SK-N-SH (cell line): ENCODE measurements at regions not wholly inside any gene's neighbourhood (a gene's known extent, or its start where the extent isn't known, plus 50 kb on each side); places are given as distances from the start of the nearest gene placed in this dataset.

Experiments
- CTCF ChIA-PET: fragments of 300-600, 350-600 bp; formaldehyde crosslinking; extraction: SDS; loops from one replicate; lab custom pipeline; 2021; lab: Yijun Ruan, JAX
- POLR2A ChIA-PET: fragments of 350-600 bp; sonication (Branson Sonifier 250); formaldehyde crosslinking; extraction: SDS; loops from one replicate; lab custom pipeline; 2020; ENCODE audit warnings: antibody characterized with exemption, inconsistent platforms; lab: Yijun Ruan, JAX
- DNase-seq: peaks from one replicate; pipeline ENCODE4 v3.0.0; 2012
- H2AFZ ChIP-seq: fragments of 200-600 bp; sonication (generic); 2 replicates; pipeline ENCODE4 v1.8.1; 2016; ENCODE audit warnings: antibody characterized with exemption, mild to moderate bottlenecking, low read depth
- H3F3A ChIP-seq: fragments of 200-600 bp; sonication (generic); replicated peaks from 2 replicates; pipeline ENCODE3; 2016; ENCODE audit warnings: antibody characterized with exemption, mild to moderate bottlenecking; ENCODE audit not compliant: insufficient read depth
- H3K27ac ChIP-seq, 2 experiments: fragments of 200-500 bp in 1 of 2; fragments of 200-600 bp in 1 of 2; sonication (Bioruptor generic) in 1 of 2; sonication (generic), shearing (Covaris generic) in 1 of 2; 2 replicates each; pipeline versions ENCODE4 v1.5.1 to v1.6.1; 2014 to 2016; ENCODE audit warnings: low read depth in 2 of 2, inconsistent platforms in 1 of 2, low read length in 1 of 2, mild to moderate bottlenecking in 1 of 2, mixed read lengths in 1 of 2
- H3K27me3 ChIP-seq: fragments of 200-600 bp; sonication (generic), shearing (Covaris generic); 2 replicates; pipeline ENCODE4 v1.6.1; 2016; ENCODE audit warnings: mixed run types; ENCODE audit not compliant: insufficient read depth
- H3K36me3 ChIP-seq, 2 experiments: fragments of 200-500 bp in 1 of 2; fragments of 200-600 bp in 1 of 2; sonication (Bioruptor generic) in 1 of 2; sonication (generic) in 1 of 2; replicated peaks in 1 of 2; 2 replicates each; pipeline versions ENCODE3 to v1.5.1; 2014 to 2016; ENCODE audit warnings: low read length in 1 of 2, mild to moderate bottlenecking in 1 of 2; ENCODE audit not compliant: insufficient read depth in 2 of 2, control insufficient read depth in 1 of 2
- H3K4me1 ChIP-seq, 2 experiments: fragments of 200-500 bp in 1 of 2; fragments of 200-600 bp in 1 of 2; sonication (Bioruptor generic) in 1 of 2; sonication (generic), shearing (Covaris generic) in 1 of 2; 2 replicates each; pipeline versions ENCODE4 v1.5.1 to v1.6.1; 2014 to 2016; ENCODE audit warnings: low read depth in 1 of 2, low read length in 1 of 2, mixed run types in 1 of 2; ENCODE audit not compliant: insufficient read depth in 2 of 2, control insufficient read depth in 1 of 2
- H3K4me2 ChIP-seq: fragments of 200-600 bp; sonication (generic), shearing (Covaris generic); 2 replicates; pipeline ENCODE4 v1.6.1; 2017; ENCODE audit warnings: mixed run types
- H3K4me3 ChIP-seq, 2 experiments: fragments of 200-500 bp in 1 of 2; fragments of 200-600 bp in 1 of 2; sonication (Bioruptor generic) in 1 of 2; sonication (generic), shearing (Covaris generic) in 1 of 2; 2 replicates each; pipeline versions ENCODE4 v1.5.1 to v1.8.1; 2014 to 2016; ENCODE audit warnings: low read depth in 2 of 2, inconsistent platforms in 1 of 2, low read length in 1 of 2, mild to moderate bottlenecking in 1 of 2, mixed read lengths in 1 of 2, moderate library complexity in 1 of 2
- H3K79me2 ChIP-seq: fragments of 200-600 bp; sonication (generic); 2 replicates; pipeline ENCODE4 v1.8.1; 2017; ENCODE audit warnings: mild to moderate bottlenecking; ENCODE audit not compliant: insufficient read depth
- H3K9ac ChIP-seq: fragments of 200-600 bp; sonication (generic); 2 replicates; pipeline ENCODE4 v1.6.1; 2017; ENCODE audit warnings: mixed run types
- H3K9me2 ChIP-seq: fragments of 200-600 bp; sonication (generic); 2 replicates; pipeline ENCODE4 v1.6.1; 2017; ENCODE audit warnings: mixed run types
- H3K9me3 ChIP-seq: fragments of 200-600 bp; sonication (generic); 2 replicates; pipeline ENCODE4 v1.6.1; 2017; ENCODE audit warnings: mixed run types, mild to moderate bottlenecking, moderate library complexity
- H4K20me1 ChIP-seq: fragments of 200-600 bp; sonication (generic); 2 replicates; pipeline ENCODE4 v1.6.1; 2017; ENCODE audit warnings: mild to moderate bottlenecking, mixed run types; ENCODE audit not compliant: insufficient read depth
- CHD2 ChIP-seq: fragments of 150-350 bp; IDR thresholded peaks from 2 replicates; pipeline ENCODE4 v1.6.1; 2018; ENCODE audit warnings: low read length; ENCODE audit not compliant: partially characterized antibody
- EP300 ChIP-seq, 2 experiments: IDR thresholded peaks; 2 replicates each; pipeline versions ENCODE4 v1.4.0 to v1.6.1; 2012; ENCODE audit warnings: borderline replicate concordance in 1 of 2, low read depth in 1 of 2, low read length in 1 of 2
- EZH2phosphoT487 ChIP-seq: fragments of 200-600 bp; sonication (generic); IDR thresholded peaks from 2 replicates; pipeline ENCODE4 v1.6.1; 2017; ENCODE audit warnings: low read depth, mixed run types, mild to moderate bottlenecking, antibody characterized with exemption, moderate library complexity, borderline replicate concordance
- GATA2 ChIP-seq: sonication (generic); formaldehyde crosslinking; IDR thresholded peaks from 2 replicates; pipeline ENCODE4 v1.5.0; 2020; ENCODE audit warnings: mild to moderate bottlenecking, missing genetic modification reagents
- MEF2A ChIP-seq: IDR thresholded peaks from 2 replicates; pipeline ENCODE4 v1.4.0; 2012; ENCODE audit warnings: low read depth, borderline replicate concordance
- MXI1 ChIP-seq: IDR thresholded peaks from 2 replicates; pipeline ENCODE4 v1.6.1; 2012; ENCODE audit warnings: mild to moderate bottlenecking, low read depth, low read length, improper control_type of control experiment
- NFIC ChIP-seq: IDR thresholded peaks from 2 replicates; pipeline ENCODE4 v1.4.0; 2012; ENCODE audit warnings: borderline replicate concordance
- NRF1 ChIP-seq: IDR thresholded peaks from 2 replicates; pipeline ENCODE4 v1.6.1; 2012; ENCODE audit warnings: low read depth, mild to moderate bottlenecking, low read length
- RAD21 ChIP-seq: IDR thresholded peaks from 2 replicates; pipeline ENCODE4 v1.6.1; 2012; ENCODE audit warnings: mild to moderate bottlenecking, low read length
- RCOR1 ChIP-seq: fragments of 150-350 bp; IDR thresholded peaks from 2 replicates; pipeline ENCODE4 v1.6.1; 2017; ENCODE audit warnings: antibody characterized with exemption, low read length
- TAF1 ChIP-seq: IDR thresholded peaks from 2 replicates; pipeline ENCODE4 v1.6.1; 2012; ENCODE audit warnings: low read depth, mild to moderate bottlenecking, low read length, moderate library complexity, borderline replicate concordance
- TCF12 ChIP-seq: IDR thresholded peaks from 2 replicates; pipeline ENCODE4 v1.4.0; 2012
- TEAD4 ChIP-seq: IDR thresholded peaks from 2 replicates; pipeline ENCODE4 v1.4.0; 2012; ENCODE audit warnings: mild to moderate bottlenecking, borderline replicate concordance; ENCODE audit not compliant: insufficient read depth
- YY1 ChIP-seq: IDR thresholded peaks from 2 replicates; pipeline ENCODE4 v1.4.0; 2012; ENCODE audit warnings: low read depth, mild to moderate bottlenecking
- WGBS: methylation state at CpG from one replicate; pipeline ENCODE4 v1.1.6; 2017; ENCODE audit warnings: low lambda C conversion rate; 5-methylcytosine and 5-hydroxymethylcytosine counted together
- TF ChIP-seq, protein P1 (sequence below): fragments of 150-350 bp; IDR thresholded peaks from 2 replicates; pipeline ENCODE4 v1.6.1; 2017; ENCODE audit warnings: antibody characterized with exemption, low read length, low read depth, borderline replicate concordance
- TF ChIP-seq, protein P2 (sequence below): IDR thresholded peaks from 2 replicates; pipeline ENCODE4 v1.4.0; 2012; ENCODE audit warnings: low read depth
- TF ChIP-seq, protein P3 (sequence below): fragments of 200-600 bp; sonication (generic); IDR thresholded peaks from 2 replicates; pipeline ENCODE4 v1.6.1; 2017; ENCODE audit warnings: antibody characterized with exemption, mild to moderate bottlenecking, moderate library complexity
- TF ChIP-seq, protein P4 (sequence below): IDR thresholded peaks from 2 replicates; pipeline ENCODE4 v1.4.0; 2012; ENCODE audit warnings: low read depth, borderline replicate concordance
- TF ChIP-seq, protein P5 (sequence below): fragments of 150-350 bp; IDR thresholded peaks from 2 replicates; pipeline ENCODE4 v1.6.1; 2016; ENCODE audit warnings: mild to moderate bottlenecking, low read depth, low read length

DNA sequence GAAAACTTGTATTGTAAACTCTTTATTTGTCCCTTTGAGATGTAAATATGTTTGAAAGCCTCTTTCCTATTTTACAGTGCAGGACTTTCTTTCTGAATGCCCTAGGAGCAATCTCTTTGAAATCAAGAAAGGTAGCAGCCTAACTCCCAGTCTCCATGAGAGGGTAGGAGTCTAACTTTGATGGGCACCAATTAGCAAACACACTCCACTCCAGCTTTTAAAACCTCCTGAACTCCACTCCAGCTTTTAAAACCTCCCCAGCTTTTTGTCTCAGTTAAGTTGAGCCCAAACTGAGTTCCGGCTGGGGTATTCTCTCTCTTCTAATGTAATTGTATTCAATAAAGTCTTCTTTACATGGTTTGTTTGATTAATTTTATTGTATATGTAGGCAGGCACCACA lies 493.7 kb upstream of the CDH7 start:
- H3K9ac ChIP-seq = no peak overlapping the region
- no peak overlapping the region for H3K4me2 ChIP-seq
- TF ChIP-seq TEAD4 (no peak), TCF12 (no peak), NRF1 (no peak), EZH2phosphoT487 (no peak), RAD21 (no peak), MXI1 (no peak), CHD2 (no peak), MEF2A (no peak), GATA2 (CRISPR knock-in tag) (no peak), EP300 (IDR thresholded peaks at IDR 0.05; ENCODE audit: borderline replicate concordance in 1 of 2, low read depth in 1 of 2, low read length in 1 of 2) (no peak), YY1 (no peak), NFIC (no peak), TAF1 (no peak), RCOR1 (no peak)
- TF ChIP-seq, protein P1, sequence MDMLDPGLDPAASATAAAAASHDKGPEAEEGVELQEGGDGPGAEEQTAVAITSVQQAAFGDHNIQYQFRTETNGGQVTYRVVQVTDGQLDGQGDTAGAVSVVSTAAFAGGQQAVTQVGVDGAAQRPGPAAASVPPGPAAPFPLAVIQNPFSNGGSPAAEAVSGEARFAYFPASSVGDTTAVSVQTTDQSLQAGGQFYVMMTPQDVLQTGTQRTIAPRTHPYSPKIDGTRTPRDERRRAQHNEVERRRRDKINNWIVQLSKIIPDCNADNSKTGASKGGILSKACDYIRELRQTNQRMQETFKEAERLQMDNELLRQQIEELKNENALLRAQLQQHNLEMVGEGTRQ = no peak
- TF ChIP-seq, protein P2, sequence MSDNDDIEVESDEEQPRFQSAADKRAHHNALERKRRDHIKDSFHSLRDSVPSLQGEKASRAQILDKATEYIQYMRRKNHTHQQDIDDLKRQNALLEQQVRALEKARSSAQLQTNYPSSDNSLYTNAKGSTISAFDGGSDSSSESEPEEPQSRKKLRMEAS = no peak
- TF ChIP-seq, protein P3, sequence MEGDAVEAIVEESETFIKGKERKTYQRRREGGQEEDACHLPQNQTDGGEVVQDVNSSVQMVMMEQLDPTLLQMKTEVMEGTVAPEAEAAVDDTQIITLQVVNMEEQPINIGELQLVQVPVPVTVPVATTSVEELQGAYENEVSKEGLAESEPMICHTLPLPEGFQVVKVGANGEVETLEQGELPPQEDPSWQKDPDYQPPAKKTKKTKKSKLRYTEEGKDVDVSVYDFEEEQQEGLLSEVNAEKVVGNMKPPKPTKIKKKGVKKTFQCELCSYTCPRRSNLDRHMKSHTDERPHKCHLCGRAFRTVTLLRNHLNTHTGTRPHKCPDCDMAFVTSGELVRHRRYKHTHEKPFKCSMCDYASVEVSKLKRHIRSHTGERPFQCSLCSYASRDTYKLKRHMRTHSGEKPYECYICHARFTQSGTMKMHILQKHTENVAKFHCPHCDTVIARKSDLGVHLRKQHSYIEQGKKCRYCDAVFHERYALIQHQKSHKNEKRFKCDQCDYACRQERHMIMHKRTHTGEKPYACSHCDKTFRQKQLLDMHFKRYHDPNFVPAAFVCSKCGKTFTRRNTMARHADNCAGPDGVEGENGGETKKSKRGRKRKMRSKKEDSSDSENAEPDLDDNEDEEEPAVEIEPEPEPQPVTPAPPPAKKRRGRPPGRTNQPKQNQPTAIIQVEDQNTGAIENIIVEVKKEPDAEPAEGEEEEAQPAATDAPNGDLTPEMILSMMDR = no peak
- TF ChIP-seq, protein P4, sequence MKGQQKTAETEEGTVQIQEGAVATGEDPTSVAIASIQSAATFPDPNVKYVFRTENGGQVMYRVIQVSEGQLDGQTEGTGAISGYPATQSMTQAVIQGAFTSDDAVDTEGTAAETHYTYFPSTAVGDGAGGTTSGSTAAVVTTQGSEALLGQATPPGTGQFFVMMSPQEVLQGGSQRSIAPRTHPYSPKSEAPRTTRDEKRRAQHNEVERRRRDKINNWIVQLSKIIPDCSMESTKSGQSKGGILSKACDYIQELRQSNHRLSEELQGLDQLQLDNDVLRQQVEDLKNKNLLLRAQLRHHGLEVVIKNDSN = no peak
- TF ChIP-seq, protein P5, sequence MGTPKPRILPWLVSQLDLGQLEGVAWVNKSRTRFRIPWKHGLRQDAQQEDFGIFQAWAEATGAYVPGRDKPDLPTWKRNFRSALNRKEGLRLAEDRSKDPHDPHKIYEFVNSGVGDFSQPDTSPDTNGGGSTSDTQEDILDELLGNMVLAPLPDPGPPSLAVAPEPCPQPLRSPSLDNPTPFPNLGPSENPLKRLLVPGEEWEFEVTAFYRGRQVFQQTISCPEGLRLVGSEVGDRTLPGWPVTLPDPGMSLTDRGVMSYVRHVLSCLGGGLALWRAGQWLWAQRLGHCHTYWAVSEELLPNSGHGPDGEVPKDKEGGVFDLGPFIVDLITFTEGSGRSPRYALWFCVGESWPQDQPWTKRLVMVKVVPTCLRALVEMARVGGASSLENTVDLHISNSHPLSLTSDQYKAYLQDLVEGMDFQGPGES = no peak
- H3K79me2 ChIP-seq = no peaks in the 10 kb centered on the region
- no peaks in the 10 kb centered on the region for H3K4me1 ChIP-seq
- no peaks in the 10 kb centered on the region for H3K36me3 ChIP-seq
- no peak for DNase-seq
- no peak overlapping the region for H3K27ac ChIP-seq
- ChIA-PET POLR2A (no interaction called here), CTCF (interaction anchor here (0.9 kb wide), 1 partner anchor 1137 kb away, joined by 3 read pairs; no protein-coding TSS in a partner anchor)
- H3K9me3 ChIP-seq = no peaks in the 10 kb centered on the region
- no peaks in the 10 kb centered on the region for H3K27me3 ChIP-seq
- no peaks in the 10 kb centered on the region for H4K20me1 ChIP-seq
- 50% methylated on average over 1 of the region's 1 CpG for WGBS
- H3K9me2 ChIP-seq = no peaks in the 10 kb centered on the region
- H3F3A ChIP-seq = no peaks in the 10 kb centered on the region
- H2AFZ ChIP-seq = no peak overlapping the region
- no peak overlapping the region for H3K4me3 ChIP-seq
